Vagina (tissue), 2 donors: ENCODE measurements at regions not wholly inside any gene's neighbourhood (a gene's known extent, or its start where the extent isn't known, plus 50 kb on each side); places are given as distances from the start of the nearest gene placed in this dataset.

Experiments used
- DNase-seq, 2 donors: peaks; one replicate each; pipeline ENCODE4 v3.0.0-alpha.2; 2017; ENCODE audit errors: extremely low spot score in 2 of 2
- H3K27ac ChIP-seq: fragments of 200-600 bp; sonication (generic); one replicate; pipeline ENCODE4 v1.5.1; 2019
- H3K27me3 ChIP-seq: fragments of 200-600 bp; sonication (generic); one replicate; pipeline ENCODE4 v1.5.1; 2019
- H3K36me3 ChIP-seq, 2 donors: fragments of 200-600 bp; sonication (generic); one replicate each; pipeline ENCODE4 v1.5.1; 2017 to 2019
- H3K4me1 ChIP-seq: fragments of 200-600 bp; sonication (generic); one replicate; pipeline ENCODE4 v1.5.1; 2019
- H3K4me3 ChIP-seq, 2 donors: fragments of 200-600 bp; sonication (generic); 1 replicate in 1 of 2; 2 replicates in 1 of 2; pipeline ENCODE4 v1.5.1; 2016 to 2019
- H3K9me3 ChIP-seq: fragments of 200-600 bp; sonication (generic); one replicate; pipeline ENCODE4 v1.5.1; 2019
- CTCF ChIP-seq, 3 experiments: fragments of 450-650 bp in 2 of 3; fragments of 200-600 bp in 1 of 3; sonication (generic) in 1 of 3; IDR thresholded peaks; one replicate each; pipeline ENCODE4 v1.5.1; 2017 to 2019; ENCODE audit warnings: antibody characterized with exemption in 3 of 3, mild to moderate bottlenecking in 2 of 3, moderate library complexity in 2 of 3
- POLR2A ChIP-seq, 2 donors: fragments of 450-650 bp; IDR thresholded peaks; one replicate each; pipeline ENCODE4 v1.6.1; 2017; ENCODE audit warnings: antibody characterized with exemption in 2 of 2, mild to moderate bottlenecking in 2 of 2, moderate library complexity in 2 of 2
- POLR2AphosphoS5 ChIP-seq, 2 donors: sonication (generic); formaldehyde crosslinking; IDR thresholded peaks; one replicate each; pipeline ENCODE4 v1.9.0; 2017; ENCODE audit warnings: antibody characterized with exemption in 2 of 2, mild to moderate bottlenecking in 2 of 2, low read depth in 1 of 2; ENCODE audit not compliant: insufficient read depth in 1 of 2
- intact Hi-C: fragments of 100-400 bp; cut with DNase I; formaldehyde crosslinking; loops from one replicate; pipeline ENCODE4 v1.15.1; 2023

GRCh38 chr20:10784554-10785183, 110.9 kb upstream of the JAG1 start:
- no peak for TF ChIP-seq CTCF (IDR thresholded peaks at IDR 0.05)
- TF ChIP-seq POLR2A (IDR thresholded peaks at IDR 0.05), result no peak
- TF ChIP-seq POLR2AphosphoS5 (IDR thresholded peaks at IDR 0.05; ENCODE audit: insufficient read depth in 1 of 2, low read depth in 1 of 2), result no peak
- Histone ChIP-seq H3K4me3 (no peak overlapping the region), H3K4me1 (peaks cover 21% of the 10 kb centered on the region), H3K36me3 (no peaks in the 10 kb centered on the region), H3K27me3 (no peaks in the 10 kb centered on the region), H3K9me3 (no peaks in the 10 kb centered on the region), H3K27ac (no peak overlapping the region)
- intact Hi-C loops, result no loop called here
- DNase-seq, result no peak

GRCh38 chr20:10786678-10787077, 112.9 kb upstream of the JAG1 start:
- intact Hi-C loops, result no loop called here
- Histone ChIP-seq H3K4me3 (no peak overlapping the region), H3K4me1 (peaks cover 10% of the 10 kb centered on the region), H3K9me3 (no peaks in the 10 kb centered on the region), H3K27me3 (no peaks in the 10 kb centered on the region), H3K36me3 (no peaks in the 10 kb centered on the region), H3K27ac (no peak overlapping the region)
- TF ChIP-seq CTCF (IDR thresholded peaks at IDR 0.05), result no peak
- TF ChIP-seq POLR2A (IDR thresholded peaks at IDR 0.05), result no peak
- TF ChIP-seq POLR2AphosphoS5 (IDR thresholded peaks at IDR 0.05; ENCODE audit: insufficient read depth in 1 of 2, low read depth in 1 of 2), result no peak
- no peak for DNase-seq

- Histone ChIP-seq H3K36me3 (no peaks in the 10 kb centered on the region), H3K27me3 (no peaks in the 10 kb centered on the region), H3K27ac (no peak overlapping the region), H3K4me3 (no peak overlapping the region), H3K9me3 (no peaks in the 10 kb centered on the region), H3K4me1 (peaks cover 10% of the 10 kb centered on the region)
- DNase-seq, result no peak
- intact Hi-C loops, result no loop called here
- TF ChIP-seq CTCF (IDR thresholded peaks at IDR 0.05) (no peak), POLR2AphosphoS5 (IDR thresholded peaks at IDR 0.05; ENCODE audit: insufficient read depth in 1 of 2, low read depth in 1 of 2) (no peak), POLR2A (IDR thresholded peaks at IDR 0.05) (no peak)
These were observed 114.3 kb upstream of the JAG1 start for GRCh38 chr20:10788055-10788454.

GRCh38 chr20:10788877-10789276, 115.1 kb upstream of the JAG1 start:
- Histone ChIP-seq H3K4me1 (peaks cover 5% of the 10 kb centered on the region), H3K9me3 (no peaks in the 10 kb centered on the region), H3K4me3 (no peak overlapping the region), H3K27ac (no peak overlapping the region), H3K36me3 (no peaks in the 10 kb centered on the region), H3K27me3 (no peaks in the 10 kb centered on the region)
- no peak for DNase-seq
- intact Hi-C loops, result no loop called here
- TF ChIP-seq CTCF (IDR thresholded peaks at IDR 0.05), result no peak
- TF ChIP-seq POLR2A (IDR thresholded peaks at IDR 0.05), result no peak
- no peak for TF ChIP-seq POLR2AphosphoS5 (IDR thresholded peaks at IDR 0.05; ENCODE audit: insufficient read depth in 1 of 2, low read depth in 1 of 2)

GRCh38 chr20:10789386-10789785, 115.6 kb upstream of the JAG1 start:
- Histone ChIP-seq H3K4me1 (peaks cover under 1% of the 10 kb centered on the region), H3K4me3 (no peak overlapping the region), H3K27me3 (no peaks in the 10 kb centered on the region), H3K27ac (no peak overlapping the region), H3K9me3 (no peaks in the 10 kb centered on the region), H3K36me3 (no peaks in the 10 kb centered on the region)
- intact Hi-C loops, result no loop called here
- DNase-seq, result no peak
- TF ChIP-seq POLR2AphosphoS5 (IDR thresholded peaks at IDR 0.05; ENCODE audit: insufficient read depth in 1 of 2, low read depth in 1 of 2) (no peak), POLR2A (IDR thresholded peaks at IDR 0.05) (no peak), CTCF (IDR thresholded peaks at IDR 0.05) (no peak)
